ENCODE measurements at regions not wholly inside any gene's neighbourhood (a gene's known extent, or its start where the extent isn't known, plus 50 kb on each side); places are given as distances from the start of the nearest gene placed in this dataset.

- no peaks in the 10 kb centered on the region for H3K9me1 ChIP-seq (replicated peaks; ENCODE audit: control insufficient read depth, extremely low read depth, insufficient read depth, low read length)
- FAIRE-seq (no peak), DNase-seq (ENCODE audit: low read depth, low spot score) (no peak)
- intact Hi-C loops (cut with micrococcal nuclease) (loop anchor here (1.0 kb wide), 1 partner anchor 176 kb away; no protein-coding TSS in a partner anchor), dilution Hi-C loops (cut with MboI; ENCODE audit: extremely low pct_ligation_motif_present, low sequenced_read_pairs) (no loop called here)
- no TSS peak for BruUV-seq (replicated peaks)
- peaks cover 9% of the 10 kb centered on the region for H3K4me1 ChIP-seq (ENCODE audit: control insufficient read depth, extremely low read depth, insufficient read depth, low read length)
- ChIA-PET POLR2A (no interaction called here), CTCF (interaction anchor here (3.9 kb wide), 1 partner anchor 442 kb away, joined by 29 read pairs; no protein-coding TSS in a partner anchor)
- no peaks in the 10 kb centered on the region for H3K36me3 ChIP-seq (ENCODE audit: control insufficient read depth in 2 of 2, extremely low read depth in 1 of 2, insufficient read depth in 2 of 2, low read length in 2 of 2)
- TF ChIP-seq GATA2 (IDR thresholded peaks at IDR 0.05; ENCODE audit: insufficient read depth, insufficient read length, low read depth, low read length) (no peak), POLR2AphosphoS5 (IDR thresholded peaks at IDR 0.05; ENCODE audit: insufficient read depth, low read depth, low read length) (no peak), FOS (IDR thresholded peaks at IDR 0.05; ENCODE audit: borderline replicate concordance, insufficient read depth, low read length) (no peak), JUN (IDR thresholded peaks at IDR 0.05; ENCODE audit: borderline replicate concordance, insufficient read depth, insufficient read length, low read depth) (no peak), MAX (IDR thresholded peaks at IDR 0.05; ENCODE audit: insufficient read depth, insufficient read length) (no peak), CTCF (IDR thresholded peaks at IDR 0.05; ENCODE audit: extremely low read depth in 1 of 2, insufficient read depth in 1 of 2, low read depth in 1 of 2, low read length in 2 of 2) (no peak), POLR2A (IDR thresholded peaks at IDR 0.05; ENCODE audit: low read depth, low read length) (no peak)
- no peaks in the 10 kb centered on the region for H3K79me2 ChIP-seq (ENCODE audit: control insufficient read depth, insufficient read depth, low read length)
- H4K20me1 ChIP-seq (replicated peaks; ENCODE audit: control insufficient read depth, extremely low read depth, insufficient read depth, low read length): no peaks in the 10 kb centered on the region
- H3K27ac ChIP-seq (ENCODE audit: insufficient read depth, low read depth, low read length): no peak overlapping the region
- H3K9ac ChIP-seq (replicated peaks; ENCODE audit: extremely low read depth, insufficient read depth, low read length): no peak overlapping the region
- no peak overlapping the region for H2AFZ ChIP-seq (ENCODE audit: low read depth, low read length)
- H3K4me2 ChIP-seq (ENCODE audit: insufficient read depth, low read length): no peak overlapping the region
- no peaks in the 10 kb centered on the region for H3K27me3 ChIP-seq (ENCODE audit: control insufficient read depth in 2 of 2, insufficient read depth in 2 of 2, low read length in 2 of 2)
- H3K4me3 ChIP-seq (replicated peaks in 1 of 3; ENCODE audit: insufficient read depth in 1 of 3, low read depth in 1 of 3, low read length in 3 of 3): no peak overlapping the region
- H3K9me3 ChIP-seq (replicated peaks; ENCODE audit: control insufficient read depth, insufficient read depth, low read length): no peaks in the 10 kb centered on the region
These were observed 177.0 kb downstream of the IRF8 start for GRCh38 chr16:86075839-86076440.

Data from endothelial cell of umbilical vein (primary cell).